Heart right ventricle (tissue), 16 donors: ENCODE measurements at regions not wholly inside any gene's neighbourhood (a gene's known extent, or its start where the extent isn't known, plus 50 kb on each side); places are given as distances from the start of the nearest gene placed in this dataset.

Source experiments
- ATAC-seq, 8 donors: fragments of 200-7000 bp; cut with Tn5 transposase; one replicate each; pipeline ENCODE4 v1.9.1; 2020; ENCODE audit warnings: mild to moderate bottlenecking in 8 of 8, moderate library complexity in 8 of 8, moderate number of reproducible peaks in 1 of 8
- DNase-seq, 2 donors: peaks; one replicate each; pipeline ENCODE4 v3.0.0-alpha.2; 2020
- H3K27ac ChIP-seq, 10 donors: fragments of 200-600 bp; sonication (generic) in 2 of 10; one replicate each; pipeline versions ENCODE4 v1.5.0 to v1.8.0; 2020 to 2022; ENCODE audit warnings: mild to moderate bottlenecking in 3 of 10
- H3K27me3 ChIP-seq, 7 donors: fragments of 200-600 bp; one replicate each; pipeline ENCODE4 v1.8.0; 2021 to 2022; ENCODE audit warnings: mild to moderate bottlenecking in 2 of 7
- H3K36me3 ChIP-seq, 9 donors: fragments of 200-600 bp; sonication (generic) in 1 of 9; one replicate each; pipeline versions ENCODE4 v1.5.0 to v1.8.0; 2020 to 2022; ENCODE audit warnings: mild to moderate bottlenecking in 2 of 9
- H3K4me1 ChIP-seq, 9 donors: fragments of 200-600 bp; sonication (generic) in 1 of 9; one replicate each; pipeline versions ENCODE4 v1.5.0 to v1.8.0; 2020 to 2022; ENCODE audit warnings: mild to moderate bottlenecking in 4 of 9
- H3K4me3 ChIP-seq, 10 donors: fragments of 200-600 bp; sonication (generic) in 2 of 10; one replicate each; pipeline versions ENCODE4 v1.5.0 to v1.8.0; 2020 to 2022; ENCODE audit warnings: mild to moderate bottlenecking in 7 of 10, moderate library complexity in 2 of 10
- H3K9me3 ChIP-seq, 11 donors: fragments of 200-600 bp in 10 of 11; sonication (generic) in 2 of 11; one replicate each; pipeline versions ENCODE4 v1.5.0 to v1.8.0; 2013 to 2022; ENCODE audit warnings: mild to moderate bottlenecking in 2 of 11, control low read depth in 1 of 11, moderate library complexity in 1 of 11
- CTCF ChIP-seq, 9 donors: fragments of 200-600 bp; sonication (generic) in 2 of 9; IDR thresholded peaks; one replicate each; pipeline versions ENCODE4 v1.5.0 to v1.8.0; 2021 to 2022; ENCODE audit warnings: antibody characterized with exemption in 9 of 9, mild to moderate bottlenecking in 5 of 9, moderate library complexity in 1 of 9
- WGBS, 2 donors: extraction: QIAGEN DNeasy Blood & Tissue Kit; methylation state at CpG; one replicate each; pipeline ENCODE4 v1.1.7; 2013; ENCODE audit warnings: inconsistent platforms in 1 of 2; 5-methylcytosine and 5-hydroxymethylcytosine counted together
- intact Hi-C, 10 donors: fragments of 100-400 bp; cut with DNase I; formaldehyde crosslinking; loops; one replicate each; pipeline versions ENCODE4 v1.11.1 to v1.14.2; 2022
- donor health status: Arrhythmogenic right ventricular cardiomyopathy.
- donor health status: ischemic (EF 13 %, LVEDD 7.1; RV severe dilation, severe dysfunction).
- donor health status: healthy with polysubstance abuse.
- donor health status: DM: no; HTN: yes; CAD: no.
- donor health status: DM: no; HTN: no; CAD: no.
- donor health status: ischemic (EF 25% LVEDD 6.9; RV normal size, moderate dysfunction).
- donor health status: ischemic (EF 25% LVEDD 5.7; RV mildly dilated, moderate dysfunction).
- donor health status: healthy.
- donor health status: DM: yes; HTN: yes; CAD: no.
- donor health status: Ischemic cardiomyopathy.
- donor health status: ischemic (EF 35%, LVEDD 5.7; RV mildly dilated, moderate dysfunction).
- donor health status: nonischemic (EF 11% LVEDD 7.7; RV severe dilation, severe dysfunction).
- donor health status: DM: yes; HTN: yes; CAD: no.
- donor health status: PGD.
- donor health status: ischemic (EF 29% LVEDD 5.4; RV normal size, mild dysfunction).
- donor health status: nonischemic (EF 23%, LVEDD 6.1; RV moderate dilation, normal function).

DNA sequence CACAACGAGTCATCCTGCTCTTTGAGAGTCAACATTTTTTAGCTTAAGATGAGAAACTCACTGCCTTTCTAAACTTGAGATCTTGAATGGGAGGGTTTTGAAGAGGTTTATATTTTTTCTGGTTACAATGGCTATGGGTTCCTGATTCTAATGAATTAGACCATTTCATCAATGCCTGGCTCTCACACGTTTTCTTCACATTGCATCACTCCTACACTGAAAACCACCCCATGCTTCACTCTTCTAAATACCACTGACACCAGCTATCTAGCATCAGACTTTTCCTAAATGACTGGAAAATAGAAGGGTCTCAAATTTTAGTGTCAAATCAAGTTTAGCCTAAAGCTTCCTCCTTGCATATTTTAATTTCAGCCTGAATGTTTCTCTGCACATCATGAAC, 606.1 kb upstream of the USP24 start:
- peaks cover 0 to 8% (median 0%) of the 10 kb centered on the region in 9 donors for H3K4me1 ChIP-seq
- intact Hi-C loops, result no loop called here

DNA sequence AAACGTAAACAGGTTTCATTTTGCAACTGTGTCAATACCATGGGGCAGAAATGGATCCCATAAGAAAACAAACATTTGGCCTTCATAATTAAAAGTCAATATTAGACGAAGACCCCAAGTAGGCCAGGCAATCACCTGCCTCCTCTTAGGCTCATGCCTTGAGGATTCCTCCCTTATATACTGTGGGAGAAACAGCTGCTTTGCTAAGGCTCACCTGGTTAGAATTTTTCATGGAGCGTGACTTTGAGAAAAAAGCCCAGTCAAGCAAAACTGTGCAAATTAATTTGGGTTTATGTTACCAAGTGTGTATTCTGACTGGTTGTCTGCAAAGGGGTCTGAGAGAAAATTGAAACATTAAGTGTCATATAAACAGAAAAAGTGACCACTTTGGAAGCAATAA, 605.3 kb upstream of the USP24 start:
- DNase-seq (no peak), ATAC-seq (no peak)
- Histone ChIP-seq H3K4me3 (no peak overlapping the region), H3K27ac (no peak overlapping the region), H3K27me3 (no peaks in the 10 kb centered on the region), H3K4me1 (peaks cover 0 to 13% (median 0%) of the 10 kb centered on the region in 9 donors), H3K36me3 (no peaks in the 10 kb centered on the region), H3K9me3 (no peaks in the 10 kb centered on the region)
- no peak for TF ChIP-seq CTCF (IDR thresholded peaks at IDR 0.05)
- 94 to 95% methylated on average over 3 of the region's 3 CpGs for WGBS, 2 donors
- intact Hi-C loops, result no loop called here

More for the DNA sequence above, 606.1 kb upstream of the USP24 start:
- no peaks in the 10 kb centered on the region for H3K9me3 ChIP-seq
- H3K27me3 ChIP-seq, result no peaks in the 10 kb centered on the region
- no peak overlapping the region for H3K4me3 ChIP-seq
- TF ChIP-seq CTCF (IDR thresholded peaks at IDR 0.05), result no peak
- DNase-seq (no peak), ATAC-seq (no peak)
- WGBS, 2 donors, result 88 to 93% methylated on average over 2 of the region's 2 CpGs
- no peaks in the 10 kb centered on the region for H3K36me3 ChIP-seq
- H3K27ac ChIP-seq, result no peak overlapping the region

GRCh38 chr1:55819011-55819410, 603.8 kb upstream of the USP24 start:
- no peak for DNase-seq
- H3K27me3 ChIP-seq, result no peaks in the 10 kb centered on the region
- H3K27ac ChIP-seq, result no peak overlapping the region
- H3K4me1 ChIP-seq, result peaks cover 0 to 19% (median 0%) of the 10 kb centered on the region in 9 donors
- H3K9me3 ChIP-seq, result no peaks in the 10 kb centered on the region
- intact Hi-C loops, result no loop called here
- TF ChIP-seq CTCF (IDR thresholded peaks at IDR 0.05), result no peak
- H3K4me3 ChIP-seq, result no peak overlapping the region
- H3K36me3 ChIP-seq, result no peaks in the 10 kb centered on the region
- ATAC-seq, result no peak

DNA sequence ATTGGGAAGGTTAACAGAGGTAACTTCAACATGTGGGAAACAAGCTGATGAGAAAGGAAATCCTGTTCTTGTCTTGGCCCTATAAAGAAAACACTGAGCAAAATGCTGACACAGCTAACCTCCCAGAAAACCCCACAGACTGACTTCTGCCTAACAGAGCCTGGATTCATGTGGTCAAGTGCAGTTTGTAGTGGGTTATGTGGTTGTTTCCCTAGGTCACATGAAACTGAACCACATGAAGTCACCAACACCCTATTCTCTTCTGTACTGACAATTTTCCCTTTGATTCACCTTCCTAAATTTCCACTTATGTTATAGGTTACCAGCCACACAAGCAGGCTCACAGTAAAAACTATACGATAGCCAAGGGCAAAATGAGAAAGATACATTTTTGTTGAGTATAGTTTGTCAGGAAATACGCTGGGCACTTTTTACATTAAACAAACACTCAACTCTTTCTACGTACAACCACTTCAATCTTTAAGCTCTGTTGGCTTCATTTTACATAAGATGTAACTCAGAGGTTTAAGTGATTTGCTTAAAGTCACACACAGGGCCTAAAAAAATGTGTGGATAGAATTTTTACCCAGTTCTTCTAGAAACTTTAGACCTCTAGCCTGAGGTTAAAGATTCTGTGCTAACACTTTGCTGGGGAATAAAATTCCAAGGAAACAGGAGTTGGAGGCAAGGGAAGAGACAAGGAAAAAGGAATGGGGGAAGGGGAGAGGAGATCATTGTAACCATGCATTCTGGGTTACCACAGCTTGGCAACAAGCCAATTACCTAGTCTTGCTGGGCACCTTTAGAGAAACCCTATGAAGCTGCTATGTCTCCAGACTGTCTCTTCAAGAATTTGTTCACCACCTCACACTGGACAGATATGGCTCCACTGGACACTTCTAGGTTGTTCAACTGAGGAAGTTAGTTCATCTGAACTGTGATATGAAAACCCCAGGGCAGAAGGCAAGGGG, 601.6 kb upstream of the USP24 start:
- ATAC-seq (peak in 4 of 8 donors; percentile 34 to 50 (median 40)), DNase-seq (no peak)
- Histone ChIP-seq H3K9me3 (no peaks in the 10 kb centered on the region), H3K4me1 (peaks cover 0 to 25% (median 5%) of the 10 kb centered on the region in 9 donors), H3K27ac (no peak overlapping the region), H3K27me3 (no peaks in the 10 kb centered on the region), H3K4me3 (no peak overlapping the region), H3K36me3 (no peaks in the 10 kb centered on the region)
- no peak for TF ChIP-seq CTCF (IDR thresholded peaks at IDR 0.05)
- intact Hi-C loops, result no loop called here
- 93 to 95% methylated on average over 3 of the region's 3 CpGs for WGBS, 2 donors
